ENCODE measurements at regions not wholly inside any gene's neighbourhood (a gene's known extent, or its start where the extent isn't known, plus 50 kb on each side); places are given as distances from the start of the nearest gene placed in this dataset.

- no peaks in the 10 kb centered on the region for H3K4me1 ChIP-seq (ENCODE audit: insufficient read depth, low read length)
- H4K20me1 ChIP-seq (ENCODE audit: insufficient read depth, low read length): no peaks in the 10 kb centered on the region
- peak; percentile 39 for DNase-seq (ENCODE audit: insufficient read length, low spot score, missing footprints)
- H3K27ac ChIP-seq (ENCODE audit: low read depth, low read length): no peak overlapping the region
- H3K9me3 ChIP-seq (ENCODE audit: low read depth, low read length): no peaks in the 10 kb centered on the region
- no peak overlapping the region for H3K4me3 ChIP-seq (ENCODE audit: insufficient read depth, low read length)
- no peak overlapping the region for H3K4me2 ChIP-seq (ENCODE audit: insufficient read depth, low read length)
- no peaks in the 10 kb centered on the region for H3K79me2 ChIP-seq (ENCODE audit: insufficient read depth, low read length)
- H3K36me3 ChIP-seq (ENCODE audit: insufficient read depth, low read length): no peaks in the 10 kb centered on the region
- H3K27me3 ChIP-seq (ENCODE audit: insufficient read depth, low read length): no peaks in the 10 kb centered on the region
- no peak overlapping the region for H2AFZ ChIP-seq (ENCODE audit: low read length)
- no peak for TF ChIP-seq CTCF (IDR thresholded peaks at IDR 0.05; ENCODE audit: extremely low read depth, low read depth, low read length)
Measured at GRCh38 chr7:113775401-113775800, 143.4 kb downstream of the PPP1R3A start.

- H3K4me2 ChIP-seq (ENCODE audit: insufficient read depth, low read length): no peak overlapping the region
- no peak overlapping the region for H3K4me3 ChIP-seq (ENCODE audit: insufficient read depth, low read length)
- no peak overlapping the region for H3K27ac ChIP-seq (ENCODE audit: low read depth, low read length)
- H3K4me1 ChIP-seq (ENCODE audit: insufficient read depth, low read length): no peaks in the 10 kb centered on the region
- no peaks in the 10 kb centered on the region for H3K36me3 ChIP-seq (ENCODE audit: insufficient read depth, low read length)
- no peaks in the 10 kb centered on the region for H4K20me1 ChIP-seq (ENCODE audit: insufficient read depth, low read length)
- peak; percentile 4 for DNase-seq (ENCODE audit: insufficient read length, low spot score, missing footprints)
- no peaks in the 10 kb centered on the region for H3K27me3 ChIP-seq (ENCODE audit: insufficient read depth, low read length)
- H3K79me2 ChIP-seq (ENCODE audit: insufficient read depth, low read length): no peaks in the 10 kb centered on the region
- no peaks in the 10 kb centered on the region for H3K9me3 ChIP-seq (ENCODE audit: low read depth, low read length)
- no peak overlapping the region for H2AFZ ChIP-seq (ENCODE audit: low read length)
- TF ChIP-seq CTCF (IDR thresholded peaks at IDR 0.05; ENCODE audit: extremely low read depth, low read depth, low read length): peak; percentile 70
Measured at GRCh38 chr7:113774182-113774807, 144.5 kb downstream of the PPP1R3A start.

GRCh38 chr7:113770146-113770738 lies 148.6 kb downstream of the PPP1R3A start:
- no peaks in the 10 kb centered on the region for H3K27me3 ChIP-seq (ENCODE audit: insufficient read depth, low read length)
- TF ChIP-seq CTCF (IDR thresholded peaks at IDR 0.05; ENCODE audit: extremely low read depth, low read depth, low read length): no peak
- no peak overlapping the region for H3K27ac ChIP-seq (ENCODE audit: low read depth, low read length)
- H2AFZ ChIP-seq (ENCODE audit: low read length): no peak overlapping the region
- H3K4me1 ChIP-seq (ENCODE audit: insufficient read depth, low read length): no peaks in the 10 kb centered on the region
- no peaks in the 10 kb centered on the region for H3K36me3 ChIP-seq (ENCODE audit: insufficient read depth, low read length)
- H4K20me1 ChIP-seq (ENCODE audit: insufficient read depth, low read length): no peaks in the 10 kb centered on the region
- no peak overlapping the region for H3K4me2 ChIP-seq (ENCODE audit: insufficient read depth, low read length)
- no peaks in the 10 kb centered on the region for H3K79me2 ChIP-seq (ENCODE audit: insufficient read depth, low read length)
- no peak for DNase-seq (ENCODE audit: insufficient read length, low spot score, missing footprints)
- H3K9me3 ChIP-seq (ENCODE audit: low read depth, low read length): no peaks in the 10 kb centered on the region
- no peak overlapping the region for H3K4me3 ChIP-seq (ENCODE audit: insufficient read depth, low read length)

GRCh38 chr7:113768387-113768786 lies 150.4 kb downstream of the PPP1R3A start:
- DNase-seq (ENCODE audit: insufficient read length, low spot score, missing footprints): no peak
- no peak overlapping the region for H3K4me2 ChIP-seq (ENCODE audit: insufficient read depth, low read length)
- no peaks in the 10 kb centered on the region for H3K9me3 ChIP-seq (ENCODE audit: low read depth, low read length)
- no peak for TF ChIP-seq CTCF (IDR thresholded peaks at IDR 0.05; ENCODE audit: extremely low read depth, low read depth, low read length)
- no peaks in the 10 kb centered on the region for H4K20me1 ChIP-seq (ENCODE audit: insufficient read depth, low read length)
- H2AFZ ChIP-seq (ENCODE audit: low read length): no peak overlapping the region
- no peak overlapping the region for H3K27ac ChIP-seq (ENCODE audit: low read depth, low read length)
- H3K36me3 ChIP-seq (ENCODE audit: insufficient read depth, low read length): no peaks in the 10 kb centered on the region
- H3K79me2 ChIP-seq (ENCODE audit: insufficient read depth, low read length): no peaks in the 10 kb centered on the region
- H3K4me1 ChIP-seq (ENCODE audit: insufficient read depth, low read length): no peaks in the 10 kb centered on the region
- H3K27me3 ChIP-seq (ENCODE audit: insufficient read depth, low read length): no peaks in the 10 kb centered on the region
- H3K4me3 ChIP-seq (ENCODE audit: insufficient read depth, low read length): no peak overlapping the region
